Esophagus squamous epithelium (tissue), 5 donors: ENCODE measurements at regions not wholly inside any gene's neighbourhood (a gene's known extent, or its start where the extent isn't known, plus 50 kb on each side); places are given as distances from the start of the nearest gene placed in this dataset.

Source experiments
- DNase-seq: peaks from one replicate; lab custom pipeline; 2025; lab: John Stamatoyannopoulos, UW
- H3K27ac ChIP-seq, 4 donors: fragments of 200-600 bp; sonication (generic); one replicate each; pipeline ENCODE4 v1.5.1; 2016 to 2019; ENCODE audit warnings: mild to moderate bottlenecking in 1 of 4
- H3K27me3 ChIP-seq, 4 donors: fragments of 200-600 bp; sonication (generic); 1 replicate in 3 of 4; 2 replicates in 1 of 4; pipeline versions ENCODE4 v1.5.1 to v1.6.0; 2017 to 2021; ENCODE audit warnings: antibody characterized with exemption in 1 of 4
- H3K36me3 ChIP-seq, 3 donors: fragments of 200-600 bp; sonication (generic); one replicate each; pipeline ENCODE4 v1.5.1; 2016 to 2019
- H3K4me1 ChIP-seq, 3 donors: fragments of 200-600 bp; sonication (generic); one replicate each; pipeline ENCODE4 v1.5.1; 2017 to 2019
- H3K4me3 ChIP-seq, 4 donors: fragments of 200-600 bp; sonication (generic); 1 replicate in 3 of 4; 2 replicates in 1 of 4; pipeline ENCODE4 v1.5.1; 2016 to 2019; ENCODE audit warnings: mild to moderate bottlenecking in 2 of 4, moderate library complexity in 1 of 4
- H3K9me3 ChIP-seq, 3 donors: fragments of 200-600 bp; sonication (generic); one replicate each; pipeline ENCODE4 v1.5.1; 2016 to 2019
- POLR2A ChIP-seq, 4 donors: fragments of 450-650 bp; IDR thresholded peaks; one replicate each; pipeline ENCODE4 v1.6.1; 2017; ENCODE audit warnings: antibody characterized with exemption in 4 of 4, mild to moderate bottlenecking in 4 of 4, moderate library complexity in 3 of 4
- WGBS, 2 donors: methylation state at CpG; one replicate each; pipeline ENCODE4 v1.1.5; 2018; 5-methylcytosine and 5-hydroxymethylcytosine counted together
- intact Hi-C: fragments of 100-400 bp; cut with DNase I; formaldehyde crosslinking; loops from one replicate; pipeline ENCODE4 v1.15.0; 2022
- TF ChIP-seq, protein P1 (sequence below), 6 experiments: fragments of 450-650 bp in 4 of 6; fragments of 200-600 bp in 2 of 6; sonication (generic) in 2 of 6; IDR thresholded peaks; one replicate each; pipeline ENCODE4 v1.5.1; 2016 to 2019; ENCODE audit warnings: antibody characterized with exemption in 6 of 6, mild to moderate bottlenecking in 4 of 6, moderate library complexity in 4 of 6
- donor health status: DM: yes; HTN: yes; CAD: no.

DNA sequence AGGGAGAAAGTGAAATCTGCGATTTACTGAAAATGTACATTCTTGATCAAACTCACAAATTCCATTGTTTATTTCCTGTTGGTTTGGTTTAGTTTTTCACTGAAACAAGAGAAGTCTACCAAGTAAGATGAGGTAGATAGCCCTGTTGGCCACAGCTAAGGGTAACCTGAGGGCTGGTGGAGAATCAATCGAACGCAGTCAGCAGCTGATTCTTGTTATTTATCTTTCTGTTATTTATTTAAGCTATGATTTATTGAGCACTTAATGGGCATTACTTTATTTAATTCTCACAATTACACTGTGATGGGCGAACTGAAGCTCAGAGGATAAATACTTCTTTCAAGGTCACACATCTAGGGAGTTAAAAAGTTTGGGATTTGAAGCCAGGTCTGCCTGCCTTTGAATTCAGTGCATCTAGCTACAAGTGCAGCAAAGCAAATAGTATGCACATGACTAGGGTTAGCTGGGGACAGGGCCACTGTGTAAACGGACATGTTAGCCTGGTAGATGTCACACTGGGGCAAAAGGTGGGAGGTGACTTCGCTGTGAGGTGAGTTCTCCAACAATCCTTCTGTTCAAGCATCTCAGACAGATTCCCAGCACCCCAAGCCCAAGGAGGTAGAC lies 106.5 kb upstream of the GADD45A start:
- DNase-seq, result no peak
- no peak overlapping the region for H3K27ac ChIP-seq
- H3K36me3 ChIP-seq, result no peaks in the 10 kb centered on the region
- peaks cover 0 to 38% (median 4%) of the 10 kb centered on the region in 3 donors for H3K4me1 ChIP-seq
- intact Hi-C loops, result no loop called here
- WGBS, 2 donors, result 82 to 85% methylated on average over 6 of the region's 6 CpGs
- H3K9me3 ChIP-seq, result no peaks in the 10 kb centered on the region
- no peaks in the 10 kb centered on the region for H3K27me3 ChIP-seq
- TF ChIP-seq, protein P1, sequence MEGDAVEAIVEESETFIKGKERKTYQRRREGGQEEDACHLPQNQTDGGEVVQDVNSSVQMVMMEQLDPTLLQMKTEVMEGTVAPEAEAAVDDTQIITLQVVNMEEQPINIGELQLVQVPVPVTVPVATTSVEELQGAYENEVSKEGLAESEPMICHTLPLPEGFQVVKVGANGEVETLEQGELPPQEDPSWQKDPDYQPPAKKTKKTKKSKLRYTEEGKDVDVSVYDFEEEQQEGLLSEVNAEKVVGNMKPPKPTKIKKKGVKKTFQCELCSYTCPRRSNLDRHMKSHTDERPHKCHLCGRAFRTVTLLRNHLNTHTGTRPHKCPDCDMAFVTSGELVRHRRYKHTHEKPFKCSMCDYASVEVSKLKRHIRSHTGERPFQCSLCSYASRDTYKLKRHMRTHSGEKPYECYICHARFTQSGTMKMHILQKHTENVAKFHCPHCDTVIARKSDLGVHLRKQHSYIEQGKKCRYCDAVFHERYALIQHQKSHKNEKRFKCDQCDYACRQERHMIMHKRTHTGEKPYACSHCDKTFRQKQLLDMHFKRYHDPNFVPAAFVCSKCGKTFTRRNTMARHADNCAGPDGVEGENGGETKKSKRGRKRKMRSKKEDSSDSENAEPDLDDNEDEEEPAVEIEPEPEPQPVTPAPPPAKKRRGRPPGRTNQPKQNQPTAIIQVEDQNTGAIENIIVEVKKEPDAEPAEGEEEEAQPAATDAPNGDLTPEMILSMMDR (IDR thresholded peaks at IDR 0.05), result no peak
- TF ChIP-seq POLR2A (IDR thresholded peaks at IDR 0.05), result no peak
- H3K4me3 ChIP-seq, result no peak overlapping the region

DNA sequence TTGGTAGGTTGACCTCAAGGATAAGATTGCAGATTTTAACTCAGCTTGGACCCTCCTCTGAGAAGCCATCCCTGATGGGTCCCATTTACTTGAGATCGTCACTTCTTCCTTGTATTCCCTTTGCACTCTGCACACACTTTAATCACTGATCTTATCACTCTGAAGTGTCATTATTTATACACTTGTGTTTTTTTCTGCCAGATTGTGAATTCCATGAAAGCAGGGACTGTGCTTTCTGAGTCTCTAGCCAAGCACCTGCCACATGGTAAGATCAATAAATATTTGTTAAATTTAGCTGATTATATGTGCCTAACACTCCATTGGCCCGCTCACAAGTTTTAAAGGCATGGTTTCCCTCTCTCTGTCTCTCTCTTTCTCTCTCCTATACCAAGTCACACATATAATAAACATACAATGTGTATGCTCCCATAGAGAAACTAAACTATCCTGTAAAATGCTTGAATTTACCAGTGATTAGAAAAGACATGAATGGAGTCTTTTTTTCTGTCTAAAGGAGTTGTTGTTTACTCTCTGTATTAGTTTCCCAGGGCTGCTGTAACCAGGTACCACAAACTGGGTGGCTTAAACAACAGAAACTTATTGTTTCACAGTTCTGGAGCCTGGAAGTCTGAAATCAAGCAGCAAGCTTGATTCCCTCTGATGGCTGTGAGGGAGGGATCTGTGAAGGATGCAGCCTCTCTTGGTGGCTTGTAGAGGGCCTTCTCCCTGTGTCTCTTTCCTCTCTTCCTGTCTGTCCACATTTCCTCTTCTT lies 105.2 kb upstream of the GADD45A start:
- Histone ChIP-seq H3K27ac (no peak overlapping the region), H3K9me3 (no peaks in the 10 kb centered on the region), H3K27me3 (no peaks in the 10 kb centered on the region), H3K36me3 (no peaks in the 10 kb centered on the region), H3K4me3 (no peak overlapping the region), H3K4me1 (peaks cover 0 to 27% (median 3%) of the 10 kb centered on the region in 3 donors)
- intact Hi-C loops, result no loop called here
- 48 to 91% methylated on average over 2 of the region's 2 CpGs for WGBS, 2 donors
- no peak for TF ChIP-seq POLR2A (IDR thresholded peaks at IDR 0.05)
- TF ChIP-seq, protein P1 (IDR thresholded peaks at IDR 0.05), result no peak
- no peak for DNase-seq

DNA sequence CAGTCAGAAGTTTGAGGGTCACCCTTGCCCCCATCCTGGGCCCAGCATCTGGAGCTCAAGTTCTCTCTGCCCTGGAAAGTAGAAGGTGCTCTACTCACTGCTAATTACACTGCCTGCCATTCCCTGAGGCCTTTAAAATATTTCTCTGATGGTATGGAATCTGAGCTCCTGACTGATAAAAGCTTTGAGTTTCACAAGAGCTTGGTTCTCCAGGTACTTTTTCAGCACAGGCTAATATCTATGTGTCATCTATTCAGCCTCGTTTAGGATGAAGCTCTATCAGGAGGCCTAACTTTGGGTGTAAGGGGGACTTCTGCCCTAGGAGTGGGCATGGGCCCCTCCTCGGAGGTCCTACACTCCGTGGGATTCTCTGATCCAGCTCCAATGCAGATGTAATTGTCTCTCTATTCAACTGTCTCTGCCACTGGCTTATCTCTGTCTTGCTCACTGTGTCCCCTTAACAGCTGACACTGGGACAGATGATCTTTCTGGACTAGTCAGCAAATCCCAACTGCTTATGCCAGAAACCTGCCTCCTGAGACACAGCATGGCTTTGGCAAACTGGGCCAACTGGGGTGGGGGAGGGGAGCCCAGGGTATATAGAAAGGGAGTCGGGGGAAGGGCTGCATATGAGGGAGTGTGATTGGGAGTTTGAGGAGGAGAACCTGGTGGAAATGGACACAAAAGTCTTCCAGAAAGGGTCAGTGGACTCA lies 104.2 kb upstream of the GADD45A start:
- no peak overlapping the region for H3K4me3 ChIP-seq
- no peak overlapping the region for H3K27ac ChIP-seq
- WGBS, 2 donors, result 75 to 88% methylated on average over 4 of the region's 4 CpGs
- no peaks in the 10 kb centered on the region for H3K27me3 ChIP-seq
- H3K36me3 ChIP-seq, result no peaks in the 10 kb centered on the region
- intact Hi-C loops, result no loop called here
- peaks cover 0 to 17% (median 0%) of the 10 kb centered on the region in 3 donors for H3K4me1 ChIP-seq
- no peak for DNase-seq
- TF ChIP-seq, protein P1 (IDR thresholded peaks at IDR 0.05), result no peak
- TF ChIP-seq POLR2A (IDR thresholded peaks at IDR 0.05), result no peak
- no peaks in the 10 kb centered on the region for H3K9me3 ChIP-seq

DNA sequence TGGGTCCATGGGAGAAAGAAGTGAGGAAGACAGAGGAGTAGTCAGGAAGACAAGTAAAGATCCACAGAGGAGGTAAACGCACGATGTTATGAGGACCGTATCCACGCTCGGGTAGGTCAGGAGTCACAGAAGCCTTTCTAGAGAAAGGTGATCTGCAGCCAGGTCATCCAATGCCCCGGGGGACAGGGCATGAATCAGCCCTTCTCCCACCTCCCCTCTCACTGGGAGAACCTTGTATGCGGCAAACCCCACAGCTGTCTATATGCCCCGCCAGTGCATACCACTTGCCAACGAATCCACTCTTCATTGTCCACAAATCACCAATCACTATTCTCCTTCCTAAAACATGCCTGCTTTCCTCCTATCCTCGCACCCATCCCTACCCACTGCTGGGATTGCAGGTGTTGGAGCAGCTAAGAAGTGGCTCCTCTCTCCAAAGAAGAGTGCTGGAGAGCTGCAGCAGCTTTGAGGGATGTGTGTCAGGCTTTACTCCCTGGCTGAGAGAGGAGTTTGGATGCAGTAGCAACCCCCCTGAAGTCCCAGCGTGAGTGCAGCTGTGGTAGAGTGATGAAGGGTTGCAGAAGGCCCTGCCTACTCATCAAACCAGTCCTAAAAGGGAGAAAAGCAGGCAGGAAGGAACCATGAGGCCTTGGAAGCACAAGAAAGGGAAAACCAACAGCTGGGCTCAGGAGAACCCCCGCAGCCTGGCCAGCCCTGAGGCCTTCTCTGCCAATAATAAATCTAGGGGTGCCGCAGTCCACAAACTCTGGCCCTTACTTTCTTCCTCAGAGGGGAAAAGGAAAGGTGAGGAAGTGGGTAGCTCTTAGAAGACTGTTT lies 102.2 kb upstream of the GADD45A start:
- Histone ChIP-seq H3K36me3 (no peaks in the 10 kb centered on the region), H3K4me3 (no peak overlapping the region), H3K27me3 (no peaks in the 10 kb centered on the region), H3K4me1 (peaks cover 0 to 17% (median 0%) of the 10 kb centered on the region in 3 donors), H3K27ac (peak overlapping the region in 2 of 4 donors; percentile 10 to 45), H3K9me3 (no peaks in the 10 kb centered on the region)
- no peak for DNase-seq
- TF ChIP-seq POLR2A (IDR thresholded peaks at IDR 0.05), result no peak
- TF ChIP-seq, protein P1 (IDR thresholded peaks at IDR 0.05), result no peak
- 91 to 96% methylated on average over 12 of the region's 13 CpGs for WGBS, 2 donors
- intact Hi-C loops, result no loop called here
